Fibroblast of the aortic adventitia (primary cell): ENCODE measurements at regions not wholly inside any gene's neighbourhood (a gene's known extent, or its start where the extent isn't known, plus 50 kb on each side); places are given as distances from the start of the nearest gene placed in this dataset.
"Not testable (repeated sequence)": the region's sequence is repeated elsewhere in the genome, so short reads cannot be mapped to it uniquely, and the experiment has no call there.

Source experiments
- DNase-seq: peaks from one replicate; pipeline ENCODE4 v3.0.0-alpha.2; 2010; ENCODE audit warnings: low read depth
- H3K4me3 ChIP-seq: 2 replicates; pipeline ENCODE4 v1.5.1; 2011; ENCODE audit warnings: low read depth, mild to moderate bottlenecking, control low read depth, low read length, moderate library complexity
- TF ChIP-seq, protein P1 (sequence below): IDR thresholded peaks from 2 replicates; pipeline ENCODE4 v1.5.1; 2011; ENCODE audit warnings: mild to moderate bottlenecking, low read length, control low read depth, inconsistent platforms; ENCODE audit not compliant: insufficient read depth

DNA sequence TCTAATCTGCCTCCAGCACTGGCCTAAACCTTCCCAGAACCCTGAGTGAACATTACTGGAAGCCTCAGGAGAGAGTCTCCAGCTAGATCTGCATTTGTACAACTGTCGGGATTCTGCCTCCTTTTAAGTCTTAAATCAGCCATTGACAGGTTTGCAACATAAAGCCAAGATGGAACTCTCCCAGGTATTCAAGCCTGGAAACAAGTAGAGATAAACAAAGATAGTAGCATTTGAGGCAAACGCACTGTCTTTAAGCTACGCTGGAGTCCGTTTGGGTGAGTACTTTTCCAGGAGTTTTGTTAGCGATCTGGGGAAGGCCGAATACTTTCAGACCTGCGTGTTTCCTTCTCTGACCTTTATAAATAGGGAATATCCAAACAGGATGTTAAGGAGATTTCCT lies 317.2 kb upstream of the FZD8 start:
- TF ChIP-seq, protein P1, sequence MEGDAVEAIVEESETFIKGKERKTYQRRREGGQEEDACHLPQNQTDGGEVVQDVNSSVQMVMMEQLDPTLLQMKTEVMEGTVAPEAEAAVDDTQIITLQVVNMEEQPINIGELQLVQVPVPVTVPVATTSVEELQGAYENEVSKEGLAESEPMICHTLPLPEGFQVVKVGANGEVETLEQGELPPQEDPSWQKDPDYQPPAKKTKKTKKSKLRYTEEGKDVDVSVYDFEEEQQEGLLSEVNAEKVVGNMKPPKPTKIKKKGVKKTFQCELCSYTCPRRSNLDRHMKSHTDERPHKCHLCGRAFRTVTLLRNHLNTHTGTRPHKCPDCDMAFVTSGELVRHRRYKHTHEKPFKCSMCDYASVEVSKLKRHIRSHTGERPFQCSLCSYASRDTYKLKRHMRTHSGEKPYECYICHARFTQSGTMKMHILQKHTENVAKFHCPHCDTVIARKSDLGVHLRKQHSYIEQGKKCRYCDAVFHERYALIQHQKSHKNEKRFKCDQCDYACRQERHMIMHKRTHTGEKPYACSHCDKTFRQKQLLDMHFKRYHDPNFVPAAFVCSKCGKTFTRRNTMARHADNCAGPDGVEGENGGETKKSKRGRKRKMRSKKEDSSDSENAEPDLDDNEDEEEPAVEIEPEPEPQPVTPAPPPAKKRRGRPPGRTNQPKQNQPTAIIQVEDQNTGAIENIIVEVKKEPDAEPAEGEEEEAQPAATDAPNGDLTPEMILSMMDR, result no peak
- H3K4me3 ChIP-seq, result no peak overlapping the region
- peak; percentile 57 for DNase-seq

- peak; percentile 44 for DNase-seq
Observed at GRCh38 chr10:35958609-35959008, 316.5 kb upstream of the FZD8 start.

GRCh38 chr10:35950701-35951100 lies 308.6 kb upstream of the FZD8 start:
- TF ChIP-seq, protein P1, result no peak
- no peak for DNase-seq
- H3K4me3 ChIP-seq, result no peak overlapping the region

More at GRCh38 chr10:35958609-35959008, 316.5 kb upstream of the FZD8 start:
- not testable (repeated sequence) for H3K4me3 ChIP-seq

DNA sequence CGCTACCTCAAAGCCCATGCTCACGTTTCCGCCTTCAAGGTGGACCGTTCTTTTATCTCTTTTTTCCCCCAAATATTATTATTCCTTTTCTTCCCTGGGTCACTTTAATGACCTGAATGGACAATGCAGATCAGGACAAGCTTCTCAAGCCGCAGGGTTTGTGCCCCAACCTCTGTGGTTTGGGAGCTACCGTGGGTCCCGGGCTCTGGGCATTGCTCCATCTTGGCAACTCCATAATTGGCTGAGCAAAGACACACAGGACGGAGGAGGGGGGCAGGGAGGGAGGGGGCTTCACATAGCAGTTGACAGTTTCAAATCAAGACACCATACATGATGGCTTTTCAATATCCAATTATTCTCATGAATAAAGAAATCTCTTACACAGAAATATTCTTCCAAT lies 308.1 kb upstream of the FZD8 start:
- DNase-seq, result no peak
- TF ChIP-seq, protein P1, result no peak
- no peak overlapping the region for H3K4me3 ChIP-seq

GRCh38 chr10:35949811-35950211 lies 307.7 kb upstream of the FZD8 start:
- TF ChIP-seq, protein P1, result no peak
- H3K4me3 ChIP-seq, result no peak overlapping the region
- DNase-seq, result no peak

DNA sequence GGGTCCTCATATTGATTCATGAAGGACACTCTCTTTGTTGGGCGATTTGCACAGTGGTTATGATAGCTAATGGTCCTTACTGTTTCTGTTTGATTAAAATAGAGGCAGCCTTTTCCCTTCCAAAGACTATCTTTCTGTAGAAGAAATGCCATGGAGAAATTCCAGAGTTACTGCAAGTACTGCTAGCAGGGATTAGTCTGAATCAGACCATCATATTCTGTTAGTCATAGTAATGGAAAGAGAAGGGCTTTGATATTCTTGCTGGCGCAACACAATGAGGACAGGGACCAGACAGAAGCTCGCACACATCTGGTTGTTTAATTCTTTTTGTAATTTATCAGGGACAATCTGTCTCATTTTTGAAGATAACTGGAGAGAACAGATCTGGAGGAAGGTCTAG lies 304.5 kb upstream of the FZD8 start:
- TF ChIP-seq, protein P1, result no peak
- H3K4me3 ChIP-seq, result no peak overlapping the region
- DNase-seq, result peak; percentile 35

DNA sequence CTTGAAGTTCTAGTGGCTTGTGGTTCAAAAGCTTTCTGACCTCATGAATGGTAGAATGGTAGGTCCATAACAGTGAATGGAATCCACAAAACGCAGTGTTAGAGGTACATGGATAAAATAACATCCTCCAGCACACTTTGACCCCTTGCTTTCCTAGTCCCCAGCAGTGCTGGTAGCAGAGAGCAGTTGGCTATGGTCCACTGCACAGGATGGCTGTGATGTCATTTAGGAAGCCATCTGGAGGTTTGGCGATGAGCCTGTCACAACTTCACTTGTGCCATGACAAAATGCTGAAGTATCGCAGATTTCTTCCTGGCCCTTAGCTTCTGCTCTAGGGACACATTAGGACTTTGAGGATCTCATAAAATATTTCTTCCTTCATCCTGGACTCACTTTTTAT lies 300.0 kb upstream of the FZD8 start:
- DNase-seq, result no peak
- TF ChIP-seq, protein P1, result no peak
- H3K4me3 ChIP-seq, result no peak overlapping the region
